ENCODE measurements at regions not wholly inside any gene's neighbourhood (a gene's known extent, or its start where the extent isn't known, plus 50 kb on each side); places are given as distances from the start of the nearest gene placed in this dataset.

- Histone ChIP-seq H3K27me3 (no peaks in the 10 kb centered on the region), H3K79me2 (no peaks in the 10 kb centered on the region), H3K9me2 (replicated peaks; ENCODE audit: insufficient read depth) (no peaks in the 10 kb centered on the region), H3K36me3 (replicated peaks; ENCODE audit: insufficient read depth, low read depth) (no peaks in the 10 kb centered on the region), H3K4me3 (no peak overlapping the region), H3K4me2 (no peak overlapping the region), H2AFZ (no peak overlapping the region), H3K27ac (no peak overlapping the region), H4K20me1 (ENCODE audit: insufficient read depth, poor library complexity, severe bottlenecking) (no peaks in the 10 kb centered on the region), H3K4me1 (ENCODE audit: insufficient read depth) (peaks cover 4% of the 10 kb centered on the region), H3K9me3 (ENCODE audit: low read depth) (no peaks in the 10 kb centered on the region)
- 97% methylated on average over 3 of the region's 3 CpGs for WGBS (ENCODE audit: low lambda C conversion rate, missing lambda C conversion rate)
- DNase-seq (ENCODE audit: low spot score), result no peak
- no peak for TF ChIP-seq EZH2 (IDR thresholded peaks at IDR 0.05; ENCODE audit: borderline replicate concordance)
- TF ChIP-seq EZH2phosphoT487 (IDR thresholded peaks at IDR 0.05; ENCODE audit: low read depth, severe bottlenecking, unreplicated experiment), result no peak
- TF ChIP-seq CTCF (IDR thresholded peaks at IDR 0.05; ENCODE audit: poor library complexity), result no peak
Observed at GRCh38 chr6:28609672-28610071, 84.0 kb downstream of the GPX5 start.

GRCh38 chr6:28615616-28615954, 89.9 kb downstream of the GPX5 start:
- no peaks in the 10 kb centered on the region for H3K9me3 ChIP-seq (ENCODE audit: low read depth)
- no peaks in the 10 kb centered on the region for H4K20me1 ChIP-seq (ENCODE audit: insufficient read depth, poor library complexity, severe bottlenecking)
- no peaks in the 10 kb centered on the region for H3K27me3 ChIP-seq
- no peak overlapping the region for H2AFZ ChIP-seq
- no peak overlapping the region for H3K27ac ChIP-seq
- 93% methylated on average over 7 of the region's 7 CpGs for WGBS (ENCODE audit: low lambda C conversion rate, missing lambda C conversion rate)
- TF ChIP-seq CTCF (IDR thresholded peaks at IDR 0.05; ENCODE audit: poor library complexity) (no peak), EZH2 (IDR thresholded peaks at IDR 0.05; ENCODE audit: borderline replicate concordance) (no peak), EZH2phosphoT487 (IDR thresholded peaks at IDR 0.05; ENCODE audit: low read depth, severe bottlenecking, unreplicated experiment) (no peak)
- H3K36me3 ChIP-seq (replicated peaks; ENCODE audit: insufficient read depth, low read depth), result no peaks in the 10 kb centered on the region
- H3K4me1 ChIP-seq (ENCODE audit: insufficient read depth), result no peaks in the 10 kb centered on the region
- H3K4me2 ChIP-seq, result peak overlapping the region; percentile 66
- H3K9me2 ChIP-seq (replicated peaks; ENCODE audit: insufficient read depth), result no peaks in the 10 kb centered on the region
- no peak overlapping the region for H3K4me3 ChIP-seq
- no peak for DNase-seq (ENCODE audit: low spot score)
- H3K79me2 ChIP-seq, result no peaks in the 10 kb centered on the region

GRCh38 chr6:28615955-28616747, 90.5 kb downstream of the GPX5 start:
- H3K36me3 ChIP-seq (replicated peaks; ENCODE audit: insufficient read depth, low read depth), result no peaks in the 10 kb centered on the region
- peak; percentile 14 for DNase-seq (ENCODE audit: low spot score)
- no peaks in the 10 kb centered on the region for H3K27me3 ChIP-seq
- no peaks in the 10 kb centered on the region for H3K4me1 ChIP-seq (ENCODE audit: insufficient read depth)
- whole genome bisulfite sequencing (ENCODE audit: low lambda C conversion rate, missing lambda C conversion rate), result 48% methylated on average over 52 of the region's 52 CpGs
- TF ChIP-seq EZH2 (IDR thresholded peaks at IDR 0.05; ENCODE audit: borderline replicate concordance) (no peak), CTCF (IDR thresholded peaks at IDR 0.05; ENCODE audit: poor library complexity) (no peak), EZH2phosphoT487 (IDR thresholded peaks at IDR 0.05; ENCODE audit: low read depth, severe bottlenecking, unreplicated experiment) (no peak)
- H3K9me2 ChIP-seq (replicated peaks; ENCODE audit: insufficient read depth), result no peaks in the 10 kb centered on the region
- H3K27ac ChIP-seq, result no peak overlapping the region
- H3K4me2 ChIP-seq, result peak overlapping the region; percentile 66
- no peaks in the 10 kb centered on the region for H4K20me1 ChIP-seq (ENCODE audit: insufficient read depth, poor library complexity, severe bottlenecking)
- H3K79me2 ChIP-seq, result no peaks in the 10 kb centered on the region
- H3K4me3 ChIP-seq, result no peak overlapping the region
- no peaks in the 10 kb centered on the region for H3K9me3 ChIP-seq (ENCODE audit: low read depth)
- peak overlapping the region; percentile 49 for H2AFZ ChIP-seq

Data from hepatocyte (in vitro differentiated cells).